ENCODE measurements at regions not wholly inside any gene's neighbourhood (a gene's known extent, or its start where the extent isn't known, plus 50 kb on each side); places are given as distances from the start of the nearest gene placed in this dataset.
"Not testable (repeated sequence)": the region's sequence is repeated elsewhere in the genome, so short reads cannot be mapped to it uniquely, and the experiment has no call there.

GRCh38 chr18:8913606-8914403 is 188.7 kb upstream of the NDUFV2 start:
- DNase-seq (ENCODE audit: low read depth), result not testable (repeated sequence)

- not testable (repeated sequence) for DNase-seq (ENCODE audit: low read depth)
Observed at GRCh38 chr18:8914404-8915264, 187.9 kb upstream of the NDUFV2 start.

- DNase-seq (ENCODE audit: low read depth), result not testable (repeated sequence)
Observed at GRCh38 chr18:8920856-8921787, 181.4 kb upstream of the NDUFV2 start.

- no peak for DNase-seq (ENCODE audit: low read depth)
Observed at GRCh38 chr18:8926464-8926863, 176.0 kb upstream of the NDUFV2 start.

- DNase-seq (ENCODE audit: low read depth), result no peak
Observed at GRCh38 chr18:8928044-8928443, 174.5 kb upstream of the NDUFV2 start.

GRCh38 chr18:8928847-8929780 is 173.4 kb upstream of the NDUFV2 start:
- no peak for DNase-seq (ENCODE audit: low read depth)

GRCh38 chr18:8930990-8931616 is 171.4 kb upstream of the NDUFV2 start:
- DNase-seq (ENCODE audit: low read depth), result no peak

GRCh38 chr18:8932866-8933265 is 169.6 kb upstream of the NDUFV2 start:
- DNase-seq (ENCODE audit: low read depth), result no peak

GRCh38 chr18:8933714-8934284 is 168.7 kb upstream of the NDUFV2 start:
- no peak for DNase-seq (ENCODE audit: low read depth)

- not testable (repeated sequence) for DNase-seq (ENCODE audit: low read depth)
Observed at GRCh38 chr18:8935346-8935745, 167.2 kb upstream of the NDUFV2 start.

GRCh38 chr18:8936619-8937018 is 165.9 kb upstream of the NDUFV2 start:
- DNase-seq (ENCODE audit: low read depth), result no peak

GRCh38 chr18:8937160-8938094 is 165.1 kb upstream of the NDUFV2 start:
- no peak for DNase-seq (ENCODE audit: low read depth)

GRCh38 chr18:8938817-8939216 is 163.7 kb upstream of the NDUFV2 start:
- no peak for DNase-seq (ENCODE audit: low read depth)

- no peak for DNase-seq (ENCODE audit: low read depth)
Observed at GRCh38 chr18:8942021-8942908, 160.2 kb upstream of the NDUFV2 start.

GRCh38 chr18:8942909-8943545 is 159.5 kb upstream of the NDUFV2 start:
- no peak for DNase-seq (ENCODE audit: low read depth)

- peak; percentile 49 for DNase-seq (ENCODE audit: low read depth)
Observed at GRCh38 chr18:8943900-8944870, 158.3 kb upstream of the NDUFV2 start.

Measured in HS-5 (cell line).